ENCODE measurements at regions not wholly inside any gene's neighbourhood (a gene's known extent, or its start where the extent isn't known, plus 50 kb on each side); places are given as distances from the start of the nearest gene placed in this dataset.

GRCh38 chr7:94178230-94178629 lies 174.1 kb upstream of the BET1 start:
- TF ChIP-seq CTCF (IDR thresholded peaks at IDR 0.05) (no peak), POLR2A (IDR thresholded peaks at IDR 0.05) (no peak)

Data from testis (tissue), 2 donors.